ENCODE measurements at regions not wholly inside any gene's neighbourhood (a gene's known extent, or its start where the extent isn't known, plus 50 kb on each side); places are given as distances from the start of the nearest gene placed in this dataset.

GRCh38 chr1:14500041-14500440 lies 98.4 kb upstream of the KAZN start (continued):
- TF ChIP-seq, protein P1, sequence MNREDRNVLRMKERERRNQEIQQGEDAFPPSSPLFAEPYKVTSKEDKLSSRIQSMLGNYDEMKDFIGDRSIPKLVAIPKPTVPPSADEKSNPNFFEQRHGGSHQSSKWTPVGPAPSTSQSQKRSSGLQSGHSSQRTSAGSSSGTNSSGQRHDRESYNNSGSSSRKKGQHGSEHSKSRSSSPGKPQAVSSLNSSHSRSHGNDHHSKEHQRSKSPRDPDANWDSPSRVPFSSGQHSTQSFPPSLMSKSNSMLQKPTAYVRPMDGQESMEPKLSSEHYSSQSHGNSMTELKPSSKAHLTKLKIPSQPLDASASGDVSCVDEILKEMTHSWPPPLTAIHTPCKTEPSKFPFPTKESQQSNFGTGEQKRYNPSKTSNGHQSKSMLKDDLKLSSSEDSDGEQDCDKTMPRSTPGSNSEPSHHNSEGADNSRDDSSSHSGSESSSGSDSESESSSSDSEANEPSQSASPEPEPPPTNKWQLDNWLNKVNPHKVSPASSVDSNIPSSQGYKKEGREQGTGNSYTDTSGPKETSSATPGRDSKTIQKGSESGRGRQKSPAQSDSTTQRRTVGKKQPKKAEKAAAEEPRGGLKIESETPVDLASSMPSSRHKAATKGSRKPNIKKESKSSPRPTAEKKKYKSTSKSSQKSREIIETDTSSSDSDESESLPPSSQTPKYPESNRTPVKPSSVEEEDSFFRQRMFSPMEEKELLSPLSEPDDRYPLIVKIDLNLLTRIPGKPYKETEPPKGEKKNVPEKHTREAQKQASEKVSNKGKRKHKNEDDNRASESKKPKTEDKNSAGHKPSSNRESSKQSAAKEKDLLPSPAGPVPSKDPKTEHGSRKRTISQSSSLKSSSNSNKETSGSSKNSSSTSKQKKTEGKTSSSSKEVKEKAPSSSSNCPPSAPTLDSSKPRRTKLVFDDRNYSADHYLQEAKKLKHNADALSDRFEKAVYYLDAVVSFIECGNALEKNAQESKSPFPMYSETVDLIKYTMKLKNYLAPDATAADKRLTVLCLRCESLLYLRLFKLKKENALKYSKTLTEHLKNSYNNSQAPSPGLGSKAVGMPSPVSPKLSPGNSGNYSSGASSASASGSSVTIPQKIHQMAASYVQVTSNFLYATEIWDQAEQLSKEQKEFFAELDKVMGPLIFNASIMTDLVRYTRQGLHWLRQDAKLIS (CRISPR knock-in tag; IDR thresholded peaks at IDR 0.05; ENCODE audit: borderline replicate concordance): no peak
- no peak for TF ChIP-seq PRRX2 (CRISPR knock-in tag; IDR thresholded peaks at IDR 0.05)
- TF ChIP-seq GRHL2 (CRISPR knock-in tag; IDR thresholded peaks at IDR 0.05; ENCODE audit: insufficient replicate concordance, severe bottlenecking): no peak
- TF ChIP-seq TCF7 (CRISPR knock-in tag; IDR thresholded peaks at IDR 0.05; ENCODE audit: low read depth): no peak
- TF ChIP-seq, protein P2, sequence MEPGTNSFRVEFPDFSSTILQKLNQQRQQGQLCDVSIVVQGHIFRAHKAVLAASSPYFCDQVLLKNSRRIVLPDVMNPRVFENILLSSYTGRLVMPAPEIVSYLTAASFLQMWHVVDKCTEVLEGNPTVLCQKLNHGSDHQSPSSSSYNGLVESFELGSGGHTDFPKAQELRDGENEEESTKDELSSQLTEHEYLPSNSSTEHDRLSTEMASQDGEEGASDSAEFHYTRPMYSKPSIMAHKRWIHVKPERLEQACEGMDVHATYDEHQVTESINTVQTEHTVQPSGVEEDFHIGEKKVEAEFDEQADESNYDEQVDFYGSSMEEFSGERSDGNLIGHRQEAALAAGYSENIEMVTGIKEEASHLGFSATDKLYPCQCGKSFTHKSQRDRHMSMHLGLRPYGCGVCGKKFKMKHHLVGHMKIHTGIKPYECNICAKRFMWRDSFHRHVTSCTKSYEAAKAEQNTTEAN (CRISPR knock-in tag; IDR thresholded peaks at IDR 0.05): no peak
- no peak for TF ChIP-seq HMGXB4 (CRISPR knock-in tag; IDR thresholded peaks at IDR 0.05)
- TF ChIP-seq, protein P3, sequence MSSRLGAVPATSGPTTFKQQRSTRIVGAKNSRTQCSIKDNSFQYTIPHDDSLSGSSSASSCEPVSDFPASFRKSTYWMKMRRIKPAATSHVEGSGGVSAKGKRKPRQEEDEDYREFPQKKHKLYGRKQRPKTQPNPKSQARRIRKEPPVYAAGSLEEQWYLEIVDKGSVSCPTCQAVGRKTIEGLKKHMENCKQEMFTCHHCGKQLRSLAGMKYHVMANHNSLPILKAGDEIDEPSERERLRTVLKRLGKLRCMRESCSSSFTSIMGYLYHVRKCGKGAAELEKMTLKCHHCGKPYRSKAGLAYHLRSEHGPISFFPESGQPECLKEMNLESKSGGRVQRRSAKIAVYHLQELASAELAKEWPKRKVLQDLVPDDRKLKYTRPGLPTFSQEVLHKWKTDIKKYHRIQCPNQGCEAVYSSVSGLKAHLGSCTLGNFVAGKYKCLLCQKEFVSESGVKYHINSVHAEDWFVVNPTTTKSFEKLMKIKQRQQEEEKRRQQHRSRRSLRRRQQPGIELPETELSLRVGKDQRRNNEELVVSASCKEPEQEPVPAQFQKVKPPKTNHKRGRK (CRISPR knock-in tag; IDR thresholded peaks at IDR 0.05; ENCODE audit: borderline replicate concordance): no peak
- TF ChIP-seq CDX4 (CRISPR knock-in tag; IDR thresholded peaks at IDR 0.05; ENCODE audit: borderline replicate concordance): no peak

GRCh38 chr1:14500912-14501311 lies 97.6 kb upstream of the KAZN start:
- POLR2A ChIA-PET: no interaction called here
- no peak overlapping the region for H3K4me3 Mint-ChIP-seq
- ATAC-seq: no peak

More at GRCh38 chr1:14500912-14501311, 97.6 kb upstream of the KAZN start:
- TF ChIP-seq HMGA2 (CRISPR knock-in tag; IDR thresholded peaks at IDR 0.05) (peak; percentile 23; the same call in 1 of the 2 replicates), NR1H2 (CRISPR knock-in tag; IDR thresholded peaks at IDR 0.05) (no peak), EMX1 (CRISPR knock-in tag; IDR thresholded peaks at IDR 0.05) (no peak)
- TF ChIP-seq, protein P4, sequence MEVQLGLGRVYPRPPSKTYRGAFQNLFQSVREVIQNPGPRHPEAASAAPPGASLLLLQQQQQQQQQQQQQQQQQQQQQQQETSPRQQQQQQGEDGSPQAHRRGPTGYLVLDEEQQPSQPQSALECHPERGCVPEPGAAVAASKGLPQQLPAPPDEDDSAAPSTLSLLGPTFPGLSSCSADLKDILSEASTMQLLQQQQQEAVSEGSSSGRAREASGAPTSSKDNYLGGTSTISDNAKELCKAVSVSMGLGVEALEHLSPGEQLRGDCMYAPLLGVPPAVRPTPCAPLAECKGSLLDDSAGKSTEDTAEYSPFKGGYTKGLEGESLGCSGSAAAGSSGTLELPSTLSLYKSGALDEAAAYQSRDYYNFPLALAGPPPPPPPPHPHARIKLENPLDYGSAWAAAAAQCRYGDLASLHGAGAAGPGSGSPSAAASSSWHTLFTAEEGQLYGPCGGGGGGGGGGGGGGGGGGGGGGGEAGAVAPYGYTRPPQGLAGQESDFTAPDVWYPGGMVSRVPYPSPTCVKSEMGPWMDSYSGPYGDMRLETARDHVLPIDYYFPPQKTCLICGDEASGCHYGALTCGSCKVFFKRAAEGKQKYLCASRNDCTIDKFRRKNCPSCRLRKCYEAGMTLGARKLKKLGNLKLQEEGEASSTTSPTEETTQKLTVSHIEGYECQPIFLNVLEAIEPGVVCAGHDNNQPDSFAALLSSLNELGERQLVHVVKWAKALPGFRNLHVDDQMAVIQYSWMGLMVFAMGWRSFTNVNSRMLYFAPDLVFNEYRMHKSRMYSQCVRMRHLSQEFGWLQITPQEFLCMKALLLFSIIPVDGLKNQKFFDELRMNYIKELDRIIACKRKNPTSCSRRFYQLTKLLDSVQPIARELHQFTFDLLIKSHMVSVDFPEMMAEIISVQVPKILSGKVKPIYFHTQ (CRISPR knock-in tag; IDR thresholded peaks at IDR 0.05): no peak
- TF ChIP-seq, protein P3 (CRISPR knock-in tag; IDR thresholded peaks at IDR 0.05; ENCODE audit: borderline replicate concordance): no peak
- DNase-seq (ENCODE audit: low spot score): no peak
- Mint-ChIP-seq H3K27ac (no peak overlapping the region), H3K9me3 (peaks cover 3% of the 10 kb centered on the region), H3K4me1 (peaks cover 12% of the 10 kb centered on the region), H3K36me3 (no peaks in the 10 kb centered on the region), H3K27me3 (ENCODE audit: low read depth) (peaks cover 15% of the 10 kb centered on the region)
- CTCF ChIA-PET: no interaction called here
